ENCODE measurements at regions not wholly inside any gene's neighbourhood (a gene's known extent, or its start where the extent isn't known, plus 50 kb on each side); places are given as distances from the start of the nearest gene placed in this dataset.

DNA sequence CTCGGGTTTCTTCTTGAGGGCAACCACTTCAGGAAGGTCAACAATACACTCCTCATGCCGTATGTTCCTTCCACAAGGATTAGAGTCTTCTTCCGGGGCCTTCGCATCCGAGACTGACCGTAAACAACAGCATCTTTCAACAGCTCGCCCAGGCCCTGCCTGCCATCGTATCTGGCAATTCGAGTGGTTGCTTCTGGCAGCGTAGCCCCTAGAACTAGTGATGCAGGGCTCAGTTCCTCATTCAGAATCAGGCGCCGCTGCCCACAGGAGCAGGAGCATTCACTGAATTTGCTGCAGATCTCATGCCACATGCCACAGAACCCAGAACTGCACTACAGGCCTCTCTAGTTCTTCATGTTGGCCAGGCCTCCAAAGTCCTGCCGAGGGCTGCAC, 59.0 kb upstream of the AFDN start:
- no peak for DNase-seq
- WGBS, 3 donors: 85 to 90% (median 87%) methylated on average over 13 of the region's 13 CpGs
- H3K27ac ChIP-seq: no peak overlapping the region
- TF ChIP-seq, protein P1, sequence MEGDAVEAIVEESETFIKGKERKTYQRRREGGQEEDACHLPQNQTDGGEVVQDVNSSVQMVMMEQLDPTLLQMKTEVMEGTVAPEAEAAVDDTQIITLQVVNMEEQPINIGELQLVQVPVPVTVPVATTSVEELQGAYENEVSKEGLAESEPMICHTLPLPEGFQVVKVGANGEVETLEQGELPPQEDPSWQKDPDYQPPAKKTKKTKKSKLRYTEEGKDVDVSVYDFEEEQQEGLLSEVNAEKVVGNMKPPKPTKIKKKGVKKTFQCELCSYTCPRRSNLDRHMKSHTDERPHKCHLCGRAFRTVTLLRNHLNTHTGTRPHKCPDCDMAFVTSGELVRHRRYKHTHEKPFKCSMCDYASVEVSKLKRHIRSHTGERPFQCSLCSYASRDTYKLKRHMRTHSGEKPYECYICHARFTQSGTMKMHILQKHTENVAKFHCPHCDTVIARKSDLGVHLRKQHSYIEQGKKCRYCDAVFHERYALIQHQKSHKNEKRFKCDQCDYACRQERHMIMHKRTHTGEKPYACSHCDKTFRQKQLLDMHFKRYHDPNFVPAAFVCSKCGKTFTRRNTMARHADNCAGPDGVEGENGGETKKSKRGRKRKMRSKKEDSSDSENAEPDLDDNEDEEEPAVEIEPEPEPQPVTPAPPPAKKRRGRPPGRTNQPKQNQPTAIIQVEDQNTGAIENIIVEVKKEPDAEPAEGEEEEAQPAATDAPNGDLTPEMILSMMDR (IDR thresholded peaks at IDR 0.05): no peak
- H3K36me3 ChIP-seq (ENCODE audit: insufficient read depth in 1 of 2, low read depth in 1 of 2): no peaks in the 10 kb centered on the region
- intact Hi-C loops (cut with DNase I): no loop called here
- peaks cover 0 to 1% (median 0%) of the 10 kb centered on the region in 3 donors for H3K27me3 ChIP-seq (ENCODE audit: insufficient read depth in 3 of 3, low read length in 2 of 3)
- no peaks in the 10 kb centered on the region for H3K4me1 ChIP-seq
- no peaks in the 10 kb centered on the region for H3K9me3 ChIP-seq
- H3K4me3 ChIP-seq: no peak overlapping the region
- no peak for ATAC-seq

DNA sequence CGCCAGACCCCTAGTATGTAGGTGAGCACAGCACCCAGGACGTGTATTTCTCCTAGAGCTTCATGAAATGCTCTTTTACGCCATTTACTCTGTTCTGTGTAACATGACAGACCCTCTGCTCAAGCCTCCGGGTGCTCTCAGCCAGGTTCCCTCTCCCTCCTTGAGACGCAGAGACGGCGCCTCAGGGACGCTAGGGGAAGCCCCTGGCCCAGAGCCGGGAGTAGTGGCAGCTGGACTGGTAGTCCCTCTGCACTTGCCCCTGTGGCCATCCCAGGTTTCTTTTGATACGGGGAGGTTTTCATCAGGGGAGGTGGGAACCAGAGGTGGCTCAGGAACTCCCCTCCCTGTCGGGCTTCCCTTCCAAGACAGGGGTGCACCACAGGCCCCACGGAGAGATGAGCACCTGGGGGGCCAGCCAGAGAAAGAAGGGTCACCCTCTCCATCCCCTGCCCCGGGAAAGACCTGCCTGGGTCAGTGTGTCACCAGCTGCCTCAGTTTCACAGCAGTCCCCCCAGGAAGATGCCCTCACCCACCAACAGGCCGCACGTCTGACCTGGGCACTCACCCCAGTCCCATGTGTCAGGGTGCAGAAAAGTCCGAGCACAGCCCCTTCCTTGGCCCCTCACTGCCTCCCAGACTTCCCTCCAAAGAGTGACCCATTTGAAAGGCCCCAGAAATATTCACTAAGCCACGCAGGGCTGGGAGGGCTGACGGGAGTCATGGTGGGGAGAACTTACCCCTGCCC, 58.1 kb upstream of the AFDN start:
- 92 to 94% (median 94%) methylated on average over 18 of the region's 18 CpGs for WGBS, 3 donors
- no peaks in the 10 kb centered on the region for H3K4me1 ChIP-seq
- DNase-seq (no peak), ATAC-seq (no peak)
- no peak overlapping the region for H3K27ac ChIP-seq
- peaks cover 0 to 1% (median 0%) of the 10 kb centered on the region in 3 donors for H3K27me3 ChIP-seq (ENCODE audit: insufficient read depth in 3 of 3, low read length in 2 of 3)
- no peaks in the 10 kb centered on the region for H3K9me3 ChIP-seq
- intact Hi-C loops (cut with DNase I): no loop called here
- TF ChIP-seq, protein P1 (IDR thresholded peaks at IDR 0.05): no peak
- no peaks in the 10 kb centered on the region for H3K36me3 ChIP-seq (ENCODE audit: insufficient read depth in 1 of 2, low read depth in 1 of 2)
- H3K4me3 ChIP-seq: no peak overlapping the region

DNA sequence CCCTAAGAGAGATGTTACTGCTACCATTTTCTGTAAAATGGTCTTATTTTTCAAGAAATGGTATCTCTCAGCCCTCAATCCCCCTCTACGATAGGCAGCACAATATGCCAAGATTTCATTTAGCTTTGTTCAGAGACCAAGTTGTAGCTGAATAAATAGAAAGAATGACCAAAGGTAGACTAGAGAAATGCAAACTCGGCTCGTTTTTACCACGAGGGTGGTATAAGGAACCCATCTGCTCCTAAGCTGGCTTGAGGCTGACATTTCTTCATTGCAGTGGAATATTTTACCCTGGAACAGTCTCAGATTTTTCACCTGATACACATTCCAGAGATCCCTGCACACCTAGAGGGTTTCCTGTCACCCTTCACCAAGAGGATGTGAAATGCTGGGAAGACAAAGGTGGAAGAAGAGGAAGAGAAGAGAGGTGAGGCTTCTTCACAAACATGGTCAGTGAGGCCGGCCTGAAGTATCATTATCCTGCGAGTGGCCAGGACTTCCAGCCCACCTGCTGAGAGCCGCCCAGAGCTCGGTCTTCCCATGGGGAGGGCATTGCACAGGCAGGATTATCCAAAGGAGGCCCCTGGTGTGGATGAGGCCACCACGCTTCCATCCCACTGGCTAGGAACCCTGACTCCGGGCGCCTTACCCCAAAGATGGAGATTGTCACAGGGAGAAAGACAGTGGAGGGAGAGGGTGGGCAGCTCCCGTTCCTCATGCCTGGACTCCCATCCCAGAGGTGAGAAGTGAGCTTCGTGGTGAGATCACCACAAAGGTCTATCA, 57.1 kb upstream of the AFDN start:
- ATAC-seq: no peak
- WGBS, 3 donors: 92% methylated on average over 13 of the region's 13 CpGs
- Histone ChIP-seq H3K4me1 (no peaks in the 10 kb centered on the region), H3K27ac (no peak overlapping the region), H3K36me3 (ENCODE audit: insufficient read depth in 1 of 2, low read depth in 1 of 2) (no peaks in the 10 kb centered on the region), H3K9me3 (no peaks in the 10 kb centered on the region), H3K4me3 (no peak overlapping the region), H3K27me3 (ENCODE audit: insufficient read depth in 3 of 3, low read length in 2 of 3) (peaks cover 0 to 1% (median 0%) of the 10 kb centered on the region in 3 donors)
- no peak for DNase-seq
- TF ChIP-seq, protein P1 (IDR thresholded peaks at IDR 0.05): no peak
- intact Hi-C loops (cut with DNase I): no loop called here

DNA sequence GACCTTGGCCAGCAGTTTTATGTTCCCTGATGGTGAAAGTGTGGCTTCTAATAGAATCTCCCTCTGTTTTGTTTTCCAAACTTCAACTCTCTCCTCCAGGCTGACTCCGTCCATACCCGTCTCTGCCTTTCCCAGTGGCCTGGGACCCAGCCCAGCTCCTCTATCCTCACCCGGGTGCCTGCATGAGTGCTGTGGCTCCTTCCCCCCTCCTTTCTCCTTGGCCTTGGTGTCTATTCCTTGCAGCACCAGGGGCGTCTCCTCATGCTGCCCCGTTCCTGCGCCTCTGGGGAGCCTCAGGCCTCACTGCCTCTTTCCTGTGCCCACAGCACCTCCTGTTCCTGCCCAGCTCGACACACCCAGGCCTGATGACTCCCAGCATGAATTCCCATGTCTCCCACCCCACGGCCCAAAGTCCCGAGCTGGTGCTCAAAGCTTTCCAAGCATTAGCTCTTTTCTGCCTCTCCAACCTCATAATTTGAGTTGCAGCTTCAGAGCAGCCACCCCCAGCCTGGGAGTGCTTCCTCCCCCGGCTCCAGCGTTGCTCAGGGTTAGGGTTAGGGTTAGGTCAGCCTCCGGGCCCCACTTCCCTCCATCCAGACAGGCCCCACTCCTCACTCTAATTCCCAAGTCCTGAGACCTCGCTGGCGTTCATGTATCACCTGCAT, 56.3 kb upstream of the AFDN start:
- intact Hi-C loops (cut with DNase I): no loop called here
- H3K4me1 ChIP-seq: no peaks in the 10 kb centered on the region
- H3K27me3 ChIP-seq (ENCODE audit: insufficient read depth in 3 of 3, low read length in 2 of 3): peaks cover 0 to 1% (median 0%) of the 10 kb centered on the region in 3 donors
- H3K4me3 ChIP-seq: no peak overlapping the region
- H3K36me3 ChIP-seq (ENCODE audit: insufficient read depth in 1 of 2, low read depth in 1 of 2): no peaks in the 10 kb centered on the region
- TF ChIP-seq, protein P1 (IDR thresholded peaks at IDR 0.05): no peak
- no peak overlapping the region for H3K27ac ChIP-seq
- H3K9me3 ChIP-seq: no peaks in the 10 kb centered on the region
- DNase-seq (no peak), ATAC-seq (no peak)
- WGBS, 3 donors: 79 to 84% (median 80%) methylated on average over 14 of the region's 14 CpGs
